ENCODE measurements at regions not wholly inside any gene's neighbourhood (a gene's known extent, or its start where the extent isn't known, plus 50 kb on each side); places are given as distances from the start of the nearest gene placed in this dataset.

GRCh38 chr12:92519284-92519683, 183.5 kb upstream of the PLEKHG7 start (continued):
- TF ChIP-seq, protein P1, sequence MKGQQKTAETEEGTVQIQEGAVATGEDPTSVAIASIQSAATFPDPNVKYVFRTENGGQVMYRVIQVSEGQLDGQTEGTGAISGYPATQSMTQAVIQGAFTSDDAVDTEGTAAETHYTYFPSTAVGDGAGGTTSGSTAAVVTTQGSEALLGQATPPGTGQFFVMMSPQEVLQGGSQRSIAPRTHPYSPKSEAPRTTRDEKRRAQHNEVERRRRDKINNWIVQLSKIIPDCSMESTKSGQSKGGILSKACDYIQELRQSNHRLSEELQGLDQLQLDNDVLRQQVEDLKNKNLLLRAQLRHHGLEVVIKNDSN (IDR thresholded peaks at IDR 0.05; ENCODE audit: borderline replicate concordance, low read depth) = no peak
- TF ChIP-seq, protein P2, sequence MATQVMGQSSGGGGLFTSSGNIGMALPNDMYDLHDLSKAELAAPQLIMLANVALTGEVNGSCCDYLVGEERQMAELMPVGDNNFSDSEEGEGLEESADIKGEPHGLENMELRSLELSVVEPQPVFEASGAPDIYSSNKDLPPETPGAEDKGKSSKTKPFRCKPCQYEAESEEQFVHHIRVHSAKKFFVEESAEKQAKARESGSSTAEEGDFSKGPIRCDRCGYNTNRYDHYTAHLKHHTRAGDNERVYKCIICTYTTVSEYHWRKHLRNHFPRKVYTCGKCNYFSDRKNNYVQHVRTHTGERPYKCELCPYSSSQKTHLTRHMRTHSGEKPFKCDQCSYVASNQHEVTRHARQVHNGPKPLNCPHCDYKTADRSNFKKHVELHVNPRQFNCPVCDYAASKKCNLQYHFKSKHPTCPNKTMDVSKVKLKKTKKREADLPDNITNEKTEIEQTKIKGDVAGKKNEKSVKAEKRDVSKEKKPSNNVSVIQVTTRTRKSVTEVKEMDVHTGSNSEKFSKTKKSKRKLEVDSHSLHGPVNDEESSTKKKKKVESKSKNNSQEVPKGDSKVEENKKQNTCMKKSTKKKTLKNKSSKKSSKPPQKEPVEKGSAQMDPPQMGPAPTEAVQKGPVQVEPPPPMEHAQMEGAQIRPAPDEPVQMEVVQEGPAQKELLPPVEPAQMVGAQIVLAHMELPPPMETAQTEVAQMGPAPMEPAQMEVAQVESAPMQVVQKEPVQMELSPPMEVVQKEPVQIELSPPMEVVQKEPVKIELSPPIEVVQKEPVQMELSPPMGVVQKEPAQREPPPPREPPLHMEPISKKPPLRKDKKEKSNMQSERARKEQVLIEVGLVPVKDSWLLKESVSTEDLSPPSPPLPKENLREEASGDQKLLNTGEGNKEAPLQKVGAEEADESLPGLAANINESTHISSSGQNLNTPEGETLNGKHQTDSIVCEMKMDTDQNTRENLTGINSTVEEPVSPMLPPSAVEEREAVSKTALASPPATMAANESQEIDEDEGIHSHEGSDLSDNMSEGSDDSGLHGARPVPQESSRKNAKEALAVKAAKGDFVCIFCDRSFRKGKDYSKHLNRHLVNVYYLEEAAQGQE (IDR thresholded peaks at IDR 0.05; ENCODE audit: low read depth, low read length) = no peak
- no peak for TF ChIP-seq FOSL2 (IDR thresholded peaks at IDR 0.05; ENCODE audit: borderline replicate concordance, low read depth)
- TF ChIP-seq RAD21 (IDR thresholded peaks at IDR 0.05; ENCODE audit: low read length) = no peak
- TF ChIP-seq NFIC (IDR thresholded peaks at IDR 0.05; ENCODE audit: borderline replicate concordance) = no peak

- Histone ChIP-seq H3K36me3 (replicated peaks in 1 of 2; ENCODE audit: control insufficient read depth in 1 of 2, insufficient read depth in 2 of 2, low read length in 1 of 2) (no peaks in the 10 kb centered on the region), H3K79me2 (ENCODE audit: insufficient read depth) (no peaks in the 10 kb centered on the region), H3K4me3 (ENCODE audit: low read depth in 2 of 2, low read length in 1 of 2) (no peak overlapping the region), H3K4me2 (no peak overlapping the region), H3K27me3 (ENCODE audit: insufficient read depth) (no peaks in the 10 kb centered on the region), H3K9me3 (no peaks in the 10 kb centered on the region), H3K9ac (no peak overlapping the region), H3K27ac (ENCODE audit: low read depth in 2 of 2, low read length in 1 of 2) (no peak overlapping the region), H4K20me1 (ENCODE audit: insufficient read depth) (no peaks in the 10 kb centered on the region), H3F3A (replicated peaks; ENCODE audit: insufficient read depth) (no peaks in the 10 kb centered on the region), H2AFZ (ENCODE audit: low read depth) (no peak overlapping the region), H3K4me1 (ENCODE audit: control insufficient read depth in 1 of 2, insufficient read depth in 2 of 2, low read depth in 1 of 2, low read length in 1 of 2) (no peaks in the 10 kb centered on the region), H3K9me2 (no peaks in the 10 kb centered on the region)
- TF ChIP-seq MEF2A (IDR thresholded peaks at IDR 0.05; ENCODE audit: borderline replicate concordance, low read depth) (no peak), RCOR1 (IDR thresholded peaks at IDR 0.05; ENCODE audit: low read length) (no peak), GABPA (IDR thresholded peaks at IDR 0.05; ENCODE audit: low read depth) (no peak), FOXM1 (IDR thresholded peaks at IDR 0.05; ENCODE audit: low read depth) (no peak), NFIC (IDR thresholded peaks at IDR 0.05; ENCODE audit: borderline replicate concordance) (no peak), YY1 (IDR thresholded peaks at IDR 0.05; ENCODE audit: low read depth) (no peak), RFX5 (IDR thresholded peaks at IDR 0.05; ENCODE audit: low read length) (no peak), RAD21 (IDR thresholded peaks at IDR 0.05; ENCODE audit: low read length) (no peak), TAF1 (IDR thresholded peaks at IDR 0.05; ENCODE audit: borderline replicate concordance, low read depth, low read length) (no peak), JUND (IDR thresholded peaks at IDR 0.05) (no peak)
- TF ChIP-seq, protein P1 (IDR thresholded peaks at IDR 0.05; ENCODE audit: borderline replicate concordance, low read depth) = no peak
- TF ChIP-seq, protein P2 (IDR thresholded peaks at IDR 0.05; ENCODE audit: low read depth, low read length) = no peak
- TF ChIP-seq, protein P3, sequence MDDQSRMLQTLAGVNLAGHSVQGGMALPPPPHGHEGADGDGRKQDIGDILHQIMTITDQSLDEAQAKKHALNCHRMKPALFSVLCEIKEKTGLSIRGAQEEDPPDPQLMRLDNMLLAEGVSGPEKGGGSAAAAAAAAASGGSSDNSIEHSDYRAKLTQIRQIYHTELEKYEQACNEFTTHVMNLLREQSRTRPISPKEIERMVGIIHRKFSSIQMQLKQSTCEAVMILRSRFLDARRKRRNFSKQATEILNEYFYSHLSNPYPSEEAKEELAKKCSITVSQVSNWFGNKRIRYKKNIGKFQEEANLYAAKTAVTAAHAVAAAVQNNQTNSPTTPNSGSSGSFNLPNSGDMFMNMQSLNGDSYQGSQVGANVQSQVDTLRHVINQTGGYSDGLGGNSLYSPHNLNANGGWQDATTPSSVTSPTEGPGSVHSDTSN (IDR thresholded peaks at IDR 0.05) = no peak
- TF ChIP-seq, protein P4, sequence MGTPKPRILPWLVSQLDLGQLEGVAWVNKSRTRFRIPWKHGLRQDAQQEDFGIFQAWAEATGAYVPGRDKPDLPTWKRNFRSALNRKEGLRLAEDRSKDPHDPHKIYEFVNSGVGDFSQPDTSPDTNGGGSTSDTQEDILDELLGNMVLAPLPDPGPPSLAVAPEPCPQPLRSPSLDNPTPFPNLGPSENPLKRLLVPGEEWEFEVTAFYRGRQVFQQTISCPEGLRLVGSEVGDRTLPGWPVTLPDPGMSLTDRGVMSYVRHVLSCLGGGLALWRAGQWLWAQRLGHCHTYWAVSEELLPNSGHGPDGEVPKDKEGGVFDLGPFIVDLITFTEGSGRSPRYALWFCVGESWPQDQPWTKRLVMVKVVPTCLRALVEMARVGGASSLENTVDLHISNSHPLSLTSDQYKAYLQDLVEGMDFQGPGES (IDR thresholded peaks at IDR 0.05; ENCODE audit: low read depth, low read length) = no peak
- CTCF ChIA-PET = no interaction called here
- POLR2A ChIA-PET = no interaction called here
- no peak for DNase-seq
- WGBS (ENCODE audit: low lambda C conversion rate) = 68% methylated on average over 4 of the region's 4 CpGs
Measured at GRCh38 chr12:92518071-92518470, 184.7 kb upstream of the PLEKHG7 start.
